Endothelial cell of umbilical vein (primary cell): ENCODE measurements at regions not wholly inside any gene's neighbourhood (a gene's known extent, or its start where the extent isn't known, plus 50 kb on each side); places are given as distances from the start of the nearest gene placed in this dataset.

Source experiments
- BruUV-seq: library from RNA; stranded (reverse); fragments of 400-500 nt; replicated peaks from 2 replicates; lab custom pipeline; 2021; lab: Mats Ljungman, UMichigan
- CTCF ChIA-PET: fragments of 300-600, 350-600 bp; sonication (Branson Sonifier 250); formaldehyde crosslinking; loops from one replicate; lab custom pipeline; 2021; ENCODE audit warnings: antibody characterized with exemption, inconsistent platforms; lab: Charles Lee
- POLR2A ChIA-PET: fragments of 300-600, 350-600 bp; sonication (Branson Sonifier 250); formaldehyde crosslinking; loops from one replicate; lab custom pipeline; 2021; ENCODE audit warnings: antibody characterized with exemption, inconsistent platforms; lab: Charles Lee
- DNase-seq: peaks from one replicate; pipeline ENCODE4 v3.0.0-alpha.2; 2011; ENCODE audit warnings: low read depth, low spot score
- FAIRE-seq: peaks from 2 replicates; lab custom pipeline; 2011; peaks lifted over from hg19 to GRCh38; lab: Jason Lieb, UNC
- H2AFZ ChIP-seq: 2 replicates; pipeline ENCODE4 v1.6.0; 2012; ENCODE audit warnings: low read depth, low read length, control low read depth, inconsistent platforms
- H3K27ac ChIP-seq: 2 replicates; pipeline ENCODE4 v1.5.1; 2011; ENCODE audit warnings: low read depth, mild to moderate bottlenecking, control low read depth, low read length, moderate library complexity; ENCODE audit not compliant: insufficient read depth
- H3K27me3 ChIP-seq, 2 experiments: 2 replicates each; pipeline versions ENCODE4 v1.6.0 to v1.6.1; 2011; ENCODE audit warnings: low read length in 2 of 2, mixed read lengths in 1 of 2; ENCODE audit not compliant: control insufficient read depth in 2 of 2, insufficient read depth in 2 of 2
- H3K36me3 ChIP-seq, 2 experiments: 2 replicates in 1 of 2; 3 replicates in 1 of 2; pipeline ENCODE4 v1.5.1; 2011; ENCODE audit warnings: low read length in 2 of 2, mild to moderate bottlenecking in 1 of 2, moderate library complexity in 1 of 2; ENCODE audit not compliant: control insufficient read depth in 2 of 2, insufficient read depth in 2 of 2; ENCODE audit errors: extremely low read depth in 1 of 2
- H3K4me1 ChIP-seq: 3 replicates; pipeline ENCODE4 v1.5.1; 2011; ENCODE audit warnings: mild to moderate bottlenecking, low read length; ENCODE audit not compliant: control insufficient read depth, insufficient read depth; ENCODE audit errors: extremely low read depth
- H3K4me2 ChIP-seq: 2 replicates; pipeline ENCODE4 v1.6.1; 2011; ENCODE audit warnings: low read length, control low read depth, mixed read lengths; ENCODE audit not compliant: insufficient read depth
- H3K4me3 ChIP-seq, 3 experiments: fragments of 200-600 bp in 1 of 3; sonication (generic), shearing (Covaris generic) in 1 of 3; replicated peaks in 1 of 3; 2 replicates each; pipeline ENCODE4 v1.5.1; 2011 to 2016; ENCODE audit warnings: control low read depth in 3 of 3, low read length in 3 of 3, mild to moderate bottlenecking in 2 of 3, inconsistent platforms in 1 of 3, low read depth in 1 of 3, moderate library complexity in 1 of 3; ENCODE audit not compliant: insufficient read depth in 1 of 3
- H3K79me2 ChIP-seq: 2 replicates; pipeline ENCODE4 v1.6.0; 2012; ENCODE audit warnings: low read length, inconsistent platforms; ENCODE audit not compliant: control insufficient read depth, insufficient read depth
- H3K9ac ChIP-seq: replicated peaks from 2 replicates; pipeline ENCODE3; 2011; ENCODE audit warnings: low read length, control low read depth; ENCODE audit not compliant: insufficient read depth; ENCODE audit errors: extremely low read depth
- H3K9me1 ChIP-seq: replicated peaks from 3 replicates; pipeline ENCODE4 v1.6.0; 2011; ENCODE audit warnings: mild to moderate bottlenecking, low read length; ENCODE audit not compliant: control insufficient read depth, insufficient read depth; ENCODE audit errors: extremely low read depth
- H3K9me3 ChIP-seq: replicated peaks from 2 replicates; pipeline ENCODE4 v1.5.1; 2012; ENCODE audit warnings: low read length, inconsistent platforms; ENCODE audit not compliant: control insufficient read depth, insufficient read depth
- H4K20me1 ChIP-seq: replicated peaks from 2 replicates; pipeline ENCODE3; 2011; ENCODE audit warnings: mild to moderate bottlenecking, low read length; ENCODE audit not compliant: control insufficient read depth, insufficient read depth; ENCODE audit errors: extremely low read depth
- EZH2 ChIP-seq: IDR thresholded peaks from 2 replicates; pipeline ENCODE4 v1.6.1; 2012; ENCODE audit warnings: borderline replicate concordance, low read depth, mild to moderate bottlenecking, moderate library complexity, low read length, inconsistent platforms; ENCODE audit not compliant: severe bottlenecking
- FOS ChIP-seq: IDR thresholded peaks from 2 replicates; pipeline ENCODE4 v1.6.1; 2011; ENCODE audit warnings: mild to moderate bottlenecking, low read length, moderate library complexity, borderline replicate concordance; ENCODE audit not compliant: insufficient read depth
- GATA2 ChIP-seq: IDR thresholded peaks from 2 replicates; pipeline ENCODE4 v1.7.0; 2011; ENCODE audit warnings: low read depth, mild to moderate bottlenecking, moderate library complexity, mixed read lengths, low read length; ENCODE audit not compliant: insufficient read length, insufficient read depth
- JUN ChIP-seq: IDR thresholded peaks from 2 replicates; pipeline ENCODE4 v1.6.1; 2011; ENCODE audit warnings: borderline replicate concordance, low read depth; ENCODE audit not compliant: insufficient read length, insufficient read depth
- MYC ChIP-seq: IDR thresholded peaks from one replicate; pipeline ENCODE4 v1.6.1; 2011; ENCODE audit warnings: mild to moderate bottlenecking, low read depth, low read length
- POLR2A ChIP-seq: IDR thresholded peaks from 2 replicates; pipeline ENCODE4 v1.6.1; 2012; ENCODE audit warnings: low read depth, mild to moderate bottlenecking, control low read depth, low read length
- POLR2AphosphoS5 ChIP-seq: IDR thresholded peaks from 2 replicates; pipeline ENCODE4 v1.6.1; 2012; ENCODE audit warnings: low read depth, mild to moderate bottlenecking, control low read depth, low read length, moderate library complexity; ENCODE audit not compliant: insufficient read depth
- dilution Hi-C: fragments of 300-500 bp; cut with MboI; formaldehyde crosslinking; loops from one replicate; pipeline ENCODE4 v1.15.0; 2019; ENCODE audit warnings: low sequenced_read_pairs; ENCODE audit not compliant: extremely low pct_ligation_motif_present
- intact Hi-C: fragments of 100-400 bp; cut with micrococcal nuclease; formaldehyde crosslinking; loops from one replicate; pipeline ENCODE4 v1.10.0; 2022
- TF ChIP-seq, protein P1 (sequence below): IDR thresholded peaks from 2 replicates; pipeline ENCODE4 v1.6.1; 2011; ENCODE audit not compliant: insufficient read depth, insufficient read length
- TF ChIP-seq, protein P2 (sequence below), 2 donors: IDR thresholded peaks; 1 replicate in 1 of 2; 2 replicates in 1 of 2; pipeline ENCODE4 v1.5.1; 2011; ENCODE audit warnings: low read length in 2 of 2, mild to moderate bottlenecking in 2 of 2, moderate library complexity in 2 of 2, control low read depth in 1 of 2, inconsistent platforms in 1 of 2, low read depth in 1 of 2; ENCODE audit not compliant: insufficient read depth in 1 of 2; ENCODE audit errors: extremely low read depth in 1 of 2

DNA sequence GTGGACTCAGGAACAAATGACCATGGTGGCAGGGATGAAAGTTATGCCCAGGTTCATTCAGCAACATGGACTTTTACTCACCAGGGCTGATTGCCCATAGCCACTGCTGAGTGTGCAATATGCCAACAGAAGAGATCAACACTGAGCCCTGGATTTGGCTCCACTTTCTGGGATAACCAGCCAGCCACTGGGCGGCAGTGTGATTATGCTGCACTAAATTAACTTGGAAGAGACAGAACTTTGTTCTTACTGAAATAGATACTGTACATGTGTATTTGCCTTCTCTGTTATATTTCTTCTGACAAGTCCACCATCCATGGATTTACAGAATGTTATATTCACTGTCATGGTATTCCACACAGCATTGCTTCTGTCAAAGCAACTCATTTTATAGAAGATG is 257.4 kb downstream of the TDRD3 start:
- DNase-seq = peak; percentile 56

DNA sequence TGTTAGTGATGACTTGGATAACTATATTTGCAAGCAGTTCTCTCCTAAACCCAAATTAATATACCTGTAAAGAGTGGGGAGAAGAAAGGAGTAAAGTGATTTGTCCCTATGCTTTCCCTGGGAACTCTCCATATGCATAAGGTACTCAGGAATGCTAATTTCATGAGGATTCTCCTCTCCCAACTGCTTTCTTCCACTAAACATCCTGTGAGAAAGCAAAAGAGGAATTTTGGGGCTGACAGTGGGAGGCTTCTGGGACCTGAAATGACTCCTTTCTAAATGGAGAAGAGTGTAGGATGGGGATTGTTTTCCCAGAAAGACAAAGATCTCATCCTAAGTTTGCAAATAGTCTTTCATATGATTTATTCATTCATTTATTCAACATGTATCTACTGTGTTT is 250.5 kb downstream of the TDRD3 start:
- H3K4me3 ChIP-seq = no peak overlapping the region
- no peak overlapping the region for H2AFZ ChIP-seq
- no peak for DNase-seq
- H3K4me1 ChIP-seq = no peaks in the 10 kb centered on the region
- intact Hi-C loops (no loop called here), dilution Hi-C loops (no loop called here)
- CTCF ChIA-PET = no interaction called here
- TF ChIP-seq GATA2 (no peak), FOS (no peak), JUN (no peak), POLR2AphosphoS5 (no peak), MYC (no peak), POLR2A (no peak), EZH2 (no peak)
- TF ChIP-seq, protein P1, sequence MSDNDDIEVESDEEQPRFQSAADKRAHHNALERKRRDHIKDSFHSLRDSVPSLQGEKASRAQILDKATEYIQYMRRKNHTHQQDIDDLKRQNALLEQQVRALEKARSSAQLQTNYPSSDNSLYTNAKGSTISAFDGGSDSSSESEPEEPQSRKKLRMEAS = no peak
- TF ChIP-seq, protein P2, sequence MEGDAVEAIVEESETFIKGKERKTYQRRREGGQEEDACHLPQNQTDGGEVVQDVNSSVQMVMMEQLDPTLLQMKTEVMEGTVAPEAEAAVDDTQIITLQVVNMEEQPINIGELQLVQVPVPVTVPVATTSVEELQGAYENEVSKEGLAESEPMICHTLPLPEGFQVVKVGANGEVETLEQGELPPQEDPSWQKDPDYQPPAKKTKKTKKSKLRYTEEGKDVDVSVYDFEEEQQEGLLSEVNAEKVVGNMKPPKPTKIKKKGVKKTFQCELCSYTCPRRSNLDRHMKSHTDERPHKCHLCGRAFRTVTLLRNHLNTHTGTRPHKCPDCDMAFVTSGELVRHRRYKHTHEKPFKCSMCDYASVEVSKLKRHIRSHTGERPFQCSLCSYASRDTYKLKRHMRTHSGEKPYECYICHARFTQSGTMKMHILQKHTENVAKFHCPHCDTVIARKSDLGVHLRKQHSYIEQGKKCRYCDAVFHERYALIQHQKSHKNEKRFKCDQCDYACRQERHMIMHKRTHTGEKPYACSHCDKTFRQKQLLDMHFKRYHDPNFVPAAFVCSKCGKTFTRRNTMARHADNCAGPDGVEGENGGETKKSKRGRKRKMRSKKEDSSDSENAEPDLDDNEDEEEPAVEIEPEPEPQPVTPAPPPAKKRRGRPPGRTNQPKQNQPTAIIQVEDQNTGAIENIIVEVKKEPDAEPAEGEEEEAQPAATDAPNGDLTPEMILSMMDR (IDR thresholded peaks at IDR 0.05; ENCODE audit: extremely low read depth in 1 of 2, insufficient read depth in 1 of 2, low read depth in 1 of 2, low read length in 2 of 2) = no peak
- no peaks in the 10 kb centered on the region for H3K9me1 ChIP-seq
- H3K4me2 ChIP-seq = no peak overlapping the region
- H3K27me3 ChIP-seq = peaks cover 2 to 3% of the 10 kb centered on the region in 2 experiments
- POLR2A ChIA-PET = no interaction called here
- no peaks in the 10 kb centered on the region for H3K79me2 ChIP-seq
- FAIRE-seq = no peak
- H3K27ac ChIP-seq = no peak overlapping the region
- no peaks in the 10 kb centered on the region for H4K20me1 ChIP-seq
- no peak overlapping the region for H3K9ac ChIP-seq
- no peaks in the 10 kb centered on the region for H3K9me3 ChIP-seq
- H3K36me3 ChIP-seq = no peaks in the 10 kb centered on the region
- no TSS peak for BruUV-seq

More for the DNA sequence above, 257.4 kb downstream of the TDRD3 start:
- dilution Hi-C loops = no loop called here
- TF ChIP-seq, protein P2 (IDR thresholded peaks at IDR 0.05; ENCODE audit: extremely low read depth in 1 of 2, insufficient read depth in 1 of 2, low read depth in 1 of 2, low read length in 2 of 2) = peak; percentile 67 to 71
- TF ChIP-seq FOS = no peak
- H3K27ac ChIP-seq = no peak overlapping the region
- peak; percentile 52 for FAIRE-seq
- H3K79me2 ChIP-seq = no peaks in the 10 kb centered on the region
- intact Hi-C loops = loop anchor here (1.0 to 10.0 kb wide), 3 partner anchors 336 to 1300 kb away; no protein-coding TSS in a partner anchor
- H2AFZ ChIP-seq = no peak overlapping the region
- H3K27me3 ChIP-seq = peaks cover 0 to 3% of the 10 kb centered on the region in 2 experiments
- CTCF ChIA-PET = no interaction called here
- BruUV-seq = no TSS peak
- no peak overlapping the region for H3K4me3 ChIP-seq
- H3K4me1 ChIP-seq = no peaks in the 10 kb centered on the region
- H3K36me3 ChIP-seq = no peaks in the 10 kb centered on the region
- H3K4me2 ChIP-seq = no peak overlapping the region
- H3K9me3 ChIP-seq = no peaks in the 10 kb centered on the region
- H3K9me1 ChIP-seq = no peaks in the 10 kb centered on the region
- POLR2A ChIA-PET = no interaction called here
- no peak overlapping the region for H3K9ac ChIP-seq
- H4K20me1 ChIP-seq = no peaks in the 10 kb centered on the region
